ENCODE measurements at regions not wholly inside any gene's neighbourhood (a gene's known extent, or its start where the extent isn't known, plus 50 kb on each side); places are given as distances from the start of the nearest gene placed in this dataset.

- TF ChIP-seq CTCF (IDR thresholded peaks at IDR 0.05) (no peak), POLR2A (IDR thresholded peaks at IDR 0.05) (no peak)
These were observed 887.0 kb downstream of the TMTC2 start for GRCh38 chr12:83573671-83574070.

Data from adrenal gland (tissue), 5 donors.